Activated CD4-positive, alpha-beta T cell treated with anti-CD3 and anti-CD28 coated beads for 24 hours (primary cell): ENCODE measurements at regions not wholly inside any gene's neighbourhood (a gene's known extent, or its start where the extent isn't known, plus 50 kb on each side); places are given as distances from the start of the nearest gene placed in this dataset.
A peak's percentile ranks its signal among the peaks of the same experiment; 100 is the strongest.
"Not testable (repeated sequence)": the region's sequence is repeated elsewhere in the genome, so short reads cannot be mapped to it uniquely, and the experiment has no call there.

Experiments
- DNase-seq, 2 donors: peaks; one replicate each; pipeline ENCODE4 v3.0.0-alpha.2; 2020; ENCODE audit warnings: low read depth in 2 of 2

DNA sequence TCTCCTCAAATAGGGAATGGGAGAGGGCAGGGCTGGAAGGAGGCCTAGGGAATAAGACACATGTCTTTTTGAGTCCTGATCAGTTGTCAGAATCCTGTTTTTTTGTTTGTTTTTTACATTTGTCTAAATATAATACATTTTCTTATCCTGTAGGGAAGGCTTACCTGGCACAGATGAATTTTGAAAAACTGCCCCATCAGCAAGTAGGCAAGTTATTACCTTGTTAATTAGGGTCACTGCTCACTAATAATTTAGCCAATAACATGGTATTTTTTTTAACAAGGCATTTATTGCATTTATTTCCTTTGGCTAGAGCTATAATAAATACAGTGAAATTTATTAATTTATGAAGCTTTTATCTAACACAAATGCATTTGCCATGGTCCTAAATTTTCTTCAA, 423.2 kb upstream of the ONECUT1 start:
- DNase-seq = no peak

GRCh38 chr15:53212785-53213184, 422.6 kb upstream of the ONECUT1 start:
- no peak for DNase-seq

DNA sequence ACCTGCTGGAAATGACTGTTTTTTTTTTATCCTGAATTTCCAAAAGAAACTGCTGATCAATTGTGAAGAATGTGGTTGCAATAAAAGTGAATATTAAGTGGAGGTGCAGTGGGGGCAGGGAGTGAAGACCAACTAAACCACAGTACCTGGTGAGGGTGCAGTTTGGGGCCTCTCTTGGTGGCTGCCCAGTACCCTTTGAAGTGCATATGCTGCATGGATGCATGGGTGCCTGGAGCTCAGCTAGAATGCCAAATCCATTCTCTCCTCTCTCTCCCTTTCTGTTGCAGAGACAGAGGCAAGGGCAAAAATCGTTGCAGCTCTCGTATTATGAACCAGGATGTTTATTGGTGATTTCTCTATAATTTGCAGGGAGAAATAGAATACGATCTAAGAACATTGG, 420.5 kb upstream of the ONECUT1 start:
- no peak for DNase-seq

DNA sequence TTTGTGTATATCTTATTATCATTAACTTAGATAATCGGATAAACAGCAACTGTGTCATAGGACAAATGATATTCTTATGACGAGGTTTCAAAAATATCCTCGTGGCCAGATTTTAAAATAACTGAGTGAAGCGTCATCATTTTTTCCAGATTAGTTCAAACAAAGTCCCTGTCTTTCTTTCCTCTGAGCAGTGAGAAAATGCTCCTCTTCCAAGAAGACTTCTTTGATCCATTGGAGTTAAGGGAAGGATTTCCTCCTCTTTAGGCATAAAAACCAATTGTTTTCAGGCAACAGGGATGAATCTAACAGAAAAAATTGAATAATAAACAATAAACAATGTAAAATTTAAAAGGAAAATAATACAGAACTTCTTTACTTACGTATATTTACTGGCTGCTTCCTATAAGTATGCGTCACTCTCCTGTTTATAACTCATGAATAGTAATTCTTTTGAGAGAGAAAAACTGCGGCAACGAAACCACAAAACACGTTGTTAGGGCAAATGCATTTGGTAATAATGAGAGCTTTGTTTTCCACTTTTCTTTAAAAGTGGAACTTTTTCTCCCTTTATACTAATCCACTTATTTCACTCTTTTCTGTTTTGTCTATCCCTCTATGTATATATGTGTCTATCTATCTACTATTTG, 419.4 kb upstream of the ONECUT1 start:
- no peak for DNase-seq

GRCh38 chr15:53208751-53209150, 418.6 kb upstream of the ONECUT1 start:
- DNase-seq = no peak

GRCh38 chr15:53203454-53203853, 413.3 kb upstream of the ONECUT1 start:
- no peak for DNase-seq

- DNase-seq = no peak
Measured at GRCh38 chr15:53202876-53203275, 412.7 kb upstream of the ONECUT1 start.

DNA sequence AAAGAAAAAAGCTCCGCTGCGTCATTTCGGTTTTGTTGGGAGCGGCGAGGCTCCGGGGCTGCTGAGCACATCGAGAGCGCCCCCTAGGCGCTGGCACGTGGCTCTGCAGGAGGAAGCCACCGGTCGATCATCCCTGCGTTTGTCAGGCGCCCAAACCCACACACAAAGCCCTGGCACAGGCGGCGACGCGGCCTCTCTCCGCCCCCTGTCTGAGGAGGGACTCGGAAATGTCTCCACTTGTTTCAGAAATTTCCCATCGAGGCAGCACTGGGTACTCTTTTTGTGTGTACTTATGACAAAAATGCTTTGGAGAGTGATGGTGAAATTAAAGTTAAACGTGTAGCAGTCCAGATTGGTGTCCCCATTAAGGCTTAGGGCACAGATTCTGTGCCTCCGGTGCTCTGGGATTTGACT, 407.3 kb upstream of the ONECUT1 start:
- DNase-seq = peak; percentile 8 to 24

DNA sequence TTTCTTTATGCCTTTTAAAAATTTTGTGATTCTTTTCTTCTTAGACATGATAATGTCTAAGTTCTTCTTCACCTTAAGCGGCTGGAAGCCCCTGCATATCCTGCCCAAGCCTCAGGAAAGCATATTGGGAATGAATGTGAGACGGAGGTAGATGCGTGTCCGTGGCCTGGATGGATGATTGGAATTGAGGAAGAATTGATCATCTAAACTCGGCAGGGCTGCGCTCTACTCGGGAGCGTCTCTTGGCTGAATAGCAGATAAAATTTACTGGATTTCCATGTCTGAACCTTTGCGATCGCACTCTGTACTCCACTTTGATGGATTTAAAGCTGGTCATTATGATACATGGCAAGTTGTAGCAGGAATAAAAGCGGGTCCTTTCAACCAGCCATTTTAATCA, 406.7 kb upstream of the ONECUT1 start:
- DNase-seq = no peak

- DNase-seq = no peak
Measured at GRCh38 chr15:53196242-53196641, 406.1 kb upstream of the ONECUT1 start.

GRCh38 chr15:53193149-53193548, 403.0 kb upstream of the ONECUT1 start:
- DNase-seq = no peak

GRCh38 chr15:53189860-53190259, 399.7 kb upstream of the ONECUT1 start:
- no peak for DNase-seq

DNA sequence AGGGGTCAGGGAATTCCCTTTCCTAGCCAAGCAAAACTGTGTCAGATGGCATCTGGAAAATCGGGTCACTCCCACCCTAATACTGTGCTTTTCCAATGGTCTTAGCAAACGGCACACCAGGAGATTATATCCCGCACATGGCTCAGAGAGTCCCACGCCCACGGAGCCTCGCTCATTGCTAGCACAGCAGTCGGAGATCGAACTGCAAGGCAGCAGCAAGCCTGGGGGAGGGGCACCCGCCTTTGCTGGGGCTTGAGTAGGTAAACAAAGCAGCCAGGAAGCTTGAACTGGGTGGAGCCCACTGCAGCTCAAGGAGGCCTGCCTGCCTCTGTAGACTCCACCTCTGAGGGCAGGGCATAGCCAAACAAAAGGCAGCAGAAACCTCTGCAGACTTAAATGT, 393.3 kb upstream of the ONECUT1 start:
- DNase-seq = not testable (repeated sequence)

- DNase-seq = no peak
Measured at GRCh38 chr15:53171571-53171970, 381.4 kb upstream of the ONECUT1 start.

GRCh38 chr15:53166684-53167201, 376.6 kb upstream of the ONECUT1 start:
- DNase-seq = no peak

DNA sequence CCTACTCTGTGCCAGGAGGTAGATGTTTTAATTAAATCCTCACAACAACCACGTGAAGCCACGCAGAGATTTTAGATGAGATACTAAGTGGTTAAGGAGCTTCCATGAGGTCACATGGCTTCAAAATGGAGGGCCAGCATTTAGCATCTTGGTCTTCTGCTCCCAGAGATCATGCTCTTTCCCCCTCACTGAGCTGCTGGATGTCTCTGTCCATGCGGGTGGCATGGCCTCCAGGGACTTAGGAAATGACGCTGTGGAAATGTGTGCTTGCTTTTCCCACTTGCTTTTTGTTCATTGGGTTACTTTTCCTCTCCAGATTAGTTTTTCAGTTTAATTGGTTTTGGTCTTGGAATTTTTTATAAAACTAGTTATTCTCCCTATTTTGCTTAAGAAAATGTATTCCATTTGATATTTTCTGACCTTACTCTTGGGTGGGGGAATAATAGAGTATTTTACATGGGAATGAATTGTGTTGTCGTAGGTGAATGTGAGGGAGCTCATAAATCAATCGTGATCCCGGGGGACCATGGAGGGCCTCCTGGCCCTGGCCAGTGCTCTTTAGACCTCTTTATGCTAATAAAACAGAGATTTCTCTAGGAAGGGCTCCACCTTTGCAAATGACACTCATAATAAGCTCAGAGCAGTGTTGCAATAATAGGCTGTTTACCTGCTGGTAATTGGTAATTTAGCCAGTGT, 376.0 kb upstream of the ONECUT1 start:
- no peak for DNase-seq

GRCh38 chr15:53160092-53160704, 370.1 kb upstream of the ONECUT1 start:
- no peak for DNase-seq

DNA sequence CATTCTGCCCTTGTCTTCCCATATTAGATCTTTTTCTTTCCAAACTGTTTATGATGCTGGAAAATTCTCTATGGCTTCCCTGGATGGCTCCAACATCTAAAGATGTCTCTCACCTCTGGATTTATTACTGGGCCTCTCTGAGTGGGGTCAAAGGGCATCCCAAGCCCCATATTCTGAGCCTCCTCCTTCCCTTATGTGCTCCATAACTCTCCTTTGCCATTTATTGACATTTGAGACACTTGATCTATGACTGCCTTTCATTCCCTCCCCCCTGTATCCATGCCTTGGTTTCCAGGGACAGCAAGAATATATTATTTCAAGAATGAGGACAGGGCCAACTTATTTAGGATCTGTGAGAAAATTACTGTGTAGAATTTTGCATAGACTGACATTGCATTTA, 369.3 kb upstream of the ONECUT1 start:
- no peak for DNase-seq

DNA sequence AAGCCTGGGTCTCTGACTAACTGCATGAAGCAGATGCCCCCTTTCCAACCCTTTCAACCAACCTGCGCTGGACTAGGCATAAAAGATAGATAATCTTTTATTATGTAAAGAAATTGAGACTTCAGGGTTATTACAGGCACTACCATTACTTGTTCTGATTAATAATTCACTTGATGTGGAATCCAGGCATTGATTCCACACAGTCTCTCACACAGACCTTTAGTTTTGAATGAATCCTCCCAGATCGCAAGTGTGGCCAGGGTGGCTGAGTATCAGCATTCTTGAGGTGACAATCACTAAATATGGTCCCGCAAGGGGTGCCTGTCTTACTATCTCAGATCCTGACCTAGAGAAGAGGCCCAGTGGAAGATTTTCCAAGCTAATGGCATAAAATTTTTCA, 368.9 kb upstream of the ONECUT1 start:
- DNase-seq = no peak

GRCh38 chr15:53133255-53133850, 343.2 kb upstream of the ONECUT1 start:
- DNase-seq = no peak

DNA sequence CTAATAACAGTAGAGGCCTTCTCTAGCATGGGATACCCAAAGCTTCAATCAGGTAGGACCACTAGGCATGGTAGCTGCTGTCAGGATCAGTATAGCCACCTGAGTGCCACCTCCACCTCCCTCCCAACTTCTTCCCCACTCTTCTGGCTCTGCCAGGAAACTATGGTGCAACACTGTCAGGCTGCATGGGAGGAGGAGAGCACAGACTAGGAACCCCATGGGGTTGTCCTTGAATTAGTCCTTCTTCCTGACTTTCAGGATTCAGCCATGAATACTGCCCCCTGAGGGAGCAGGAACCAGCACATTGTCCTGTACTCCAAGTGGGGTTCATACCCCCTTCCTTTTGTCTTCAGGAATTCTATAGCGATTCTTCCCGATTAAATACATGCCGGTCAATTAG, 340.8 kb upstream of the ONECUT1 start:
- no peak for DNase-seq

GRCh38 chr15:53129121-53129904, 339.2 kb upstream of the ONECUT1 start:
- DNase-seq = no peak
